A673 (cell line): ENCODE measurements at regions not wholly inside any gene's neighbourhood (a gene's known extent, or its start where the extent isn't known, plus 50 kb on each side); places are given as distances from the start of the nearest gene placed in this dataset.
"Not testable (repeated sequence)": the region's sequence is repeated elsewhere in the genome, so short reads cannot be mapped to it uniquely, and the experiment has no call there.

Experiments used
- BruUV-seq: library from RNA; stranded (reverse); fragments of 400-500 nt; replicated peaks from 2 replicates; lab custom pipeline; 2021; lab: Mats Ljungman, UMichigan
- CTCF ChIA-PET: fragments of 300-600 bp; sonication (Branson Sonifier 250); formaldehyde crosslinking; loops from one replicate; lab custom pipeline; 2022; ENCODE audit warnings: antibody characterized with exemption; lab: Charles Lee
- POLR2A ChIA-PET: fragments of 300-600 bp; sonication (Branson Sonifier 250); formaldehyde crosslinking; loops from one replicate; lab custom pipeline; 2022; ENCODE audit warnings: antibody characterized with exemption; ENCODE audit not compliant: low non-redundant PET; lab: Charles Lee
- DNase-seq: peaks from one replicate; pipeline ENCODE4 v3.0.0-alpha.2; 2015; ENCODE audit warnings: low spot score
- H3K27ac ChIP-seq: fragments of 200-600 bp; sonication (generic); 2 replicates; pipeline ENCODE4 v1.5.1; 2016; ENCODE audit warnings: mixed run types, low read depth, mild to moderate bottlenecking, mixed read lengths, antibody characterized with exemption, low read length; ENCODE audit not compliant: poor library complexity, severe bottlenecking
- H3K27me3 ChIP-seq: fragments of 200-600 bp; sonication (generic); replicated peaks from 2 replicates; pipeline ENCODE4 v1.6.1; 2017; ENCODE audit warnings: mixed run types, low read depth, mild to moderate bottlenecking, mixed read lengths, antibody characterized with exemption, low read length; ENCODE audit not compliant: insufficient read depth, poor library complexity
- H3K36me3 ChIP-seq: fragments of 200-600 bp; sonication (generic); 2 replicates; pipeline ENCODE4 v1.6.1; 2016; ENCODE audit warnings: mixed run types, mild to moderate bottlenecking, mixed read lengths, antibody characterized with exemption, low read length; ENCODE audit not compliant: insufficient read depth, poor library complexity, severe bottlenecking
- H3K4me1 ChIP-seq: fragments of 200-600 bp; sonication (generic); 2 replicates; pipeline ENCODE4 v1.6.1; 2017; ENCODE audit warnings: mixed run types, mild to moderate bottlenecking, mixed read lengths, antibody characterized with exemption, low read length; ENCODE audit not compliant: insufficient read depth, poor library complexity, severe bottlenecking
- H3K4me3 ChIP-seq: fragments of 200-600 bp; sonication (generic); 2 replicates; pipeline ENCODE4 v1.5.1; 2016; ENCODE audit warnings: low read depth, mixed run types, mild to moderate bottlenecking, mixed read lengths, low read length; ENCODE audit not compliant: poor library complexity, severe bottlenecking
- H3K9me3 ChIP-seq: fragments of 200-600 bp; sonication (generic); 2 replicates; pipeline ENCODE4 v1.6.1; 2016; ENCODE audit warnings: mixed run types, low read depth, mild to moderate bottlenecking, mixed read lengths, antibody characterized with exemption, low read length; ENCODE audit not compliant: poor library complexity, severe bottlenecking
- EZH2 ChIP-seq: fragments of 200-600 bp; sonication (generic); IDR thresholded peaks from 2 replicates; pipeline ENCODE4 v1.6.1; 2017; ENCODE audit warnings: borderline replicate concordance, low read depth, mild to moderate bottlenecking, mixed read lengths, antibody characterized with exemption, low read length; ENCODE audit not compliant: poor library complexity, severe bottlenecking
- intact Hi-C: fragments of 100-400 bp; cut with micrococcal nuclease; formaldehyde crosslinking; loops from one replicate; pipeline ENCODE4 v1.10.0; 2022; ENCODE audit not compliant: unreplicated experiment
- TF ChIP-seq, protein P1 (sequence below): fragments of 300-800, 200-600 bp; sonication (generic); conservative IDR thresholded peaks from 2 replicates; pipeline ENCODE4 v1.5.1; 2017; ENCODE audit warnings: low read depth, mild to moderate bottlenecking, antibody characterized with exemption, low read length, moderate library complexity, mixed read lengths

DNA sequence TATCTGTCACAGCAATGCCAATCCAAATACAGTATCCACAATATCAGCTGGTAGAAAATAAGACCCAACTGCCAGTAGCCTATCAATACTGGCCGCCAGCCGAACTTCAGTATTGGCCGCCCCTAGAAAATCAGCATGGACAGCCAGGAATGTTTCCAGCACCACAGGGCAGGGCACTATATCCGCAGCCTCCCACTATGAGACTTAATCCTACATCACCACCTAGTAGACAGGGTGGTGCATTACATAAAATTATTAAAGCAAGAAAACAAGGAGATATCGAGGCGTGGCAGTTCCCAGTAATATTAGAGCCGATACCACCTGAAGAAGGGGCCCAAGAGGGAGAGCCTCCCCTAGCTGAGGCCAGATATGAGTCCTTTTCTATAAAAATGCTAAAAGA lies 111.3 kb downstream of the ZNF486 start:
- Histone ChIP-seq H3K4me3 (no peak overlapping the region), H3K36me3 (no peaks in the 10 kb centered on the region), H3K9me3 (peaks cover 8% of the 10 kb centered on the region), H3K27me3 (no peaks in the 10 kb centered on the region), H3K4me1 (no peaks in the 10 kb centered on the region), H3K27ac (no peak overlapping the region)
- intact Hi-C loops: no loop called here
- BruUV-seq: no TSS peak
- no peak for TF ChIP-seq EZH2
- ChIA-PET CTCF (no interaction called here), POLR2A (no interaction called here)
- no peak for DNase-seq

DNA sequence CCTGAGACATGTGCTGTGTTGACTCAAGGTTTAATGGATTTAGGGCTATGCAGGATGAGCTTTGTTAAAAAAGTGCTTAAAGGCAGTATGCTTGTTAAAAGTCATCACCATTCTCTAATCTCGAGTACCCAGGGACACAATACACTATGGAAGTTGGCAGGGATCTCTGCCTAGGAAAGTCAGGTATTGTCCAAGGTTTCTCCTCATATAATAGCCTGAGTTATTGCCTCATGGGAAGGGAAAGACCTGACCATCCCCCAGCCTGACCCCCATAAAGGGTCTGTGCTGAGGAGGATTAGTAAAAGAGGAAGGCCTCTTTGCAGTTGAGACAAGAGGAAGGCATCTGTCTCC lies 109.7 kb downstream of the ZNF486 start:
- DNase-seq, H3K36me3 ChIP-seq, H3K4me3 ChIP-seq, intact Hi-C loops, POLR2A ChIA-PET, H3K4me1 ChIP-seq, H3K27me3 ChIP-seq, CTCF ChIA-PET, H3K27ac ChIP-seq, BruUV-seq: not testable (repeated sequence)
- peaks cover 15% of the 10 kb centered on the region for H3K9me3 ChIP-seq

DNA sequence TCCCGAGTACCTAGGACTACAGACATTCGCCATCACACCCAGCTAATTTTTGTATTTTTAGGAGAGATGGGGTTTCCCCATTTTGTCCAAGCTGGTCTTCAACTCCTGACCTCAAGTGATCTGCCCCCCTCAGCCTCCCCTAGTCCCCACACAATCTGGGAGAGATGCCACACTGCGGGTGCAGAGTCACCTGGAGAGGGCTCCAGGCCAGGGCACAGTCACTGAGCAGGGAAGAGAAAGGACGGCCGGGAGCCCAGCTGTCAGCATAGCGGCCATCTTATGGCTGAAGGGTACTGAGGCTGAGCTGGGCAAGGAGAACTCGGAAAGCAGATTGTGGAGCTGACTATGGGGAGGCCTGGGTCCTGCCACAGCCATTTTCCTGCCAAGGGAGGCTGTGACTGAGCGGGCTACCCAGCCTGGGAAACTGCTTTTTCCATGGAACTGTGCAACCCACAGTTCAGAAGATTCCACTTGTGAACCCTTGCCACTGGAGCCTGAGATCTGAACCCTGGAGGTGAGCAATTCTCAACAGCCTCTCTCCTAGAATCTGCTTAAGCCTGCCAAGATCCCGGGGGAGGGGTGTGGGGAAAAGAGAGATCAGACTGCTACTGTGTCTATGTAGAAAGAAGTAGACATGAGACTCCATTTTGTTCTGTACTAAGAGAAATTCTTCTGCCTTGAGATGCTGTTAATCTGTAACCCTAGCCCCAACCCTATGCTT lies 109.2 kb downstream of the ZNF486 start:
- Histone ChIP-seq H3K9me3 (peaks cover 15% of the 10 kb centered on the region), H3K27ac (no peak overlapping the region), H3K27me3 (no peaks in the 10 kb centered on the region), H3K36me3 (no peaks in the 10 kb centered on the region), H3K4me3 (no peak overlapping the region), H3K4me1 (no peaks in the 10 kb centered on the region)
- POLR2A ChIA-PET: no interaction called here
- intact Hi-C loops: no loop called here
- no TSS peak for BruUV-seq
- DNase-seq: no peak
- CTCF ChIA-PET: no interaction called here
- TF ChIP-seq, protein P1, sequence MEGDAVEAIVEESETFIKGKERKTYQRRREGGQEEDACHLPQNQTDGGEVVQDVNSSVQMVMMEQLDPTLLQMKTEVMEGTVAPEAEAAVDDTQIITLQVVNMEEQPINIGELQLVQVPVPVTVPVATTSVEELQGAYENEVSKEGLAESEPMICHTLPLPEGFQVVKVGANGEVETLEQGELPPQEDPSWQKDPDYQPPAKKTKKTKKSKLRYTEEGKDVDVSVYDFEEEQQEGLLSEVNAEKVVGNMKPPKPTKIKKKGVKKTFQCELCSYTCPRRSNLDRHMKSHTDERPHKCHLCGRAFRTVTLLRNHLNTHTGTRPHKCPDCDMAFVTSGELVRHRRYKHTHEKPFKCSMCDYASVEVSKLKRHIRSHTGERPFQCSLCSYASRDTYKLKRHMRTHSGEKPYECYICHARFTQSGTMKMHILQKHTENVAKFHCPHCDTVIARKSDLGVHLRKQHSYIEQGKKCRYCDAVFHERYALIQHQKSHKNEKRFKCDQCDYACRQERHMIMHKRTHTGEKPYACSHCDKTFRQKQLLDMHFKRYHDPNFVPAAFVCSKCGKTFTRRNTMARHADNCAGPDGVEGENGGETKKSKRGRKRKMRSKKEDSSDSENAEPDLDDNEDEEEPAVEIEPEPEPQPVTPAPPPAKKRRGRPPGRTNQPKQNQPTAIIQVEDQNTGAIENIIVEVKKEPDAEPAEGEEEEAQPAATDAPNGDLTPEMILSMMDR: no peak
- TF ChIP-seq EZH2: no peak

DNA sequence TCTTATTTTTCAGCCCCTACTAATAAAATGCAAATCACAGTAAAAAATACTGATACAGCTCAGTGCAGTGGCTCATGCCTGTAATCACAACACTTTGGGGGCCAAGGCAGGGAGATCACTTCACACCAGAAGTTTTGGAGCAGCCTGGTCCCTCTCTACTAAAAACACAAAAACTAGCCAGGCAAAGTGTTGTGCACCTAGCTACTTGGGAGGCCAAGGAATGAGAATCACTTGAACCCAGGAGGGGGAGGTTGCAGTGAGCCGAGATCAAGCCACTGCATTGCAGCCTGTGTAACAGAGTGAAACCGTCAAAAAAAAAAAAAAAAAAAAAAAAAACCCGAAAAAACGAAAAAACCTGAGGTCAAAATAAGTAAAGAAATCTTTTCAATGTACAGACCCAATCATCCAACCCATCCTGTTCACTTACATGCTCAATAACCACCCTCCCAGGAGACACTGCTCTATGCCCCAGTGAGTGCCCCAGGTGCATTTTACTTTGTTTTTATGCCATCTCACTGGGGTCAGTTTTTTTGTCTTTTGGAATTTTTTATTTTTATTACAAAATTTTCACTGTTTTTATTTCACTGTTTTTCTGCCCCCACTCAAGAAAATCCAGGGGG lies 107.0 kb downstream of the ZNF486 start:
- BruUV-seq: no TSS peak
- no peak overlapping the region for H3K27ac ChIP-seq
- H3K36me3 ChIP-seq: no peaks in the 10 kb centered on the region
- peaks cover 21% of the 10 kb centered on the region for H3K9me3 ChIP-seq
- intact Hi-C loops: no loop called here
- H3K27me3 ChIP-seq: no peaks in the 10 kb centered on the region
- DNase-seq: no peak
- H3K4me1 ChIP-seq: no peaks in the 10 kb centered on the region
- CTCF ChIA-PET: no interaction called here
- TF ChIP-seq EZH2: no peak
- TF ChIP-seq, protein P1: no peak
- no peak overlapping the region for H3K4me3 ChIP-seq
- POLR2A ChIA-PET: no interaction called here
